OCI-LY7 (cell line): ENCODE measurements at regions not wholly inside any gene's neighbourhood (a gene's known extent, or its start where the extent isn't known, plus 50 kb on each side); places are given as distances from the start of the nearest gene placed in this dataset.

Experiments used
- BruUV-seq: library from RNA; stranded (reverse); fragments of 400-500 nt; replicated peaks from 2 replicates; lab custom pipeline; 2021; lab: Mats Ljungman, UMichigan
- CTCF ChIA-PET: fragments of 300-600 bp; sonication (Branson Sonifier 250); formaldehyde crosslinking; loops from one replicate; lab custom pipeline; 2022; ENCODE audit warnings: antibody characterized with exemption; ENCODE audit not compliant: unreplicated experiment; lab: Charles Lee
- POLR2A ChIA-PET: fragments of 300-600 bp; sonication (Branson Sonifier 250); formaldehyde crosslinking; loops from one replicate; lab custom pipeline; 2022; ENCODE audit warnings: antibody characterized with exemption; lab: Charles Lee
- DNase-seq: peaks from one replicate; pipeline ENCODE4 v3.0.0-alpha.2; 2015; ENCODE audit warnings: low spot score
- H2AFZ ChIP-seq: fragments of 200-600 bp; sonication (generic), shearing (Covaris generic); 2 replicates; pipeline ENCODE4 v1.6.1; 2014; ENCODE audit warnings: mild to moderate bottlenecking, antibody characterized with exemption, low read length, moderate library complexity
- H3K27ac ChIP-seq: fragments of 200-600 bp; sonication (generic); 2 replicates; pipeline ENCODE4 v1.5.1; 2014; ENCODE audit warnings: mixed run types, low read depth, mild to moderate bottlenecking, moderate library complexity, low read length, inconsistent platforms; ENCODE audit not compliant: poor library complexity, severe bottlenecking
- H3K36me3 ChIP-seq: fragments of 200-600 bp; sonication (generic); 2 replicates; pipeline ENCODE4 v1.6.1; 2014; ENCODE audit warnings: mild to moderate bottlenecking, antibody characterized with exemption, low read length, moderate library complexity, mixed read lengths; ENCODE audit not compliant: insufficient read depth
- H3K4me1 ChIP-seq: fragments of 200-600 bp; sonication (generic); 2 replicates; pipeline ENCODE4 v1.5.1; 2014; ENCODE audit warnings: mild to moderate bottlenecking, low read length; ENCODE audit not compliant: insufficient read depth, poor library complexity, severe bottlenecking
- H3K4me2 ChIP-seq: fragments of 200-600 bp; sonication (generic); 2 replicates; pipeline ENCODE4 v1.6.1; 2014; ENCODE audit warnings: mild to moderate bottlenecking, low read length
- H3K4me3 ChIP-seq: fragments of 200-600 bp; sonication (generic); 2 replicates; pipeline ENCODE4 v1.5.1; 2014; ENCODE audit warnings: mild to moderate bottlenecking, low read depth, low read length; ENCODE audit not compliant: poor library complexity, severe bottlenecking
- H3K79me2 ChIP-seq: fragments of 200-600 bp; sonication (generic); 2 replicates; pipeline ENCODE4 v1.6.1; 2016; ENCODE audit warnings: low read depth, mild to moderate bottlenecking, low read length, moderate library complexity, mixed read lengths; ENCODE audit not compliant: insufficient read depth
- H3K9me2 ChIP-seq: fragments of 200-600 bp; sonication (generic); 2 replicates; pipeline ENCODE4 v1.6.1; 2016; ENCODE audit warnings: mild to moderate bottlenecking, low read length, mixed read lengths; ENCODE audit not compliant: insufficient read depth
- H3K9me3 ChIP-seq: fragments of 200-600 bp; sonication (generic); 2 replicates; pipeline ENCODE4 v1.6.1; 2014; ENCODE audit warnings: mild to moderate bottlenecking, mixed run types, low read length, mixed read lengths
- H4K20me1 ChIP-seq: fragments of 200-600 bp; sonication (generic); 2 replicates; pipeline ENCODE4 v1.6.1; 2014; ENCODE audit warnings: mild to moderate bottlenecking, antibody characterized with exemption, low read length, moderate library complexity, mixed read lengths; ENCODE audit not compliant: insufficient read depth
- CTCF ChIP-seq: fragments of 200-600 bp; sonication (generic); conservative IDR thresholded peaks from 2 replicates; pipeline ENCODE4 v1.5.1; 2014; ENCODE audit warnings: mild to moderate bottlenecking, antibody characterized with exemption, low read length, moderate library complexity, mixed read lengths
- EZH2phosphoT487 ChIP-seq: fragments of 200-600 bp; sonication (generic); IDR thresholded peaks from 2 replicates; pipeline ENCODE4 v1.6.1; 2018; ENCODE audit warnings: low read depth, borderline replicate concordance, mild to moderate bottlenecking, mixed run types, antibody characterized with exemption, low read length, moderate library complexity, mixed read lengths
- intact Hi-C: fragments of 100-400 bp; cut with micrococcal nuclease; formaldehyde crosslinking; loops from one replicate; pipeline ENCODE4 v1.10.0; 2022; ENCODE audit not compliant: unreplicated experiment

GRCh38 chr15:59751552-59752413, 62.7 kb upstream of the BNIP2 start:
- Histone ChIP-seq H3K4me1 (no peaks in the 10 kb centered on the region), H3K9me2 (no peaks in the 10 kb centered on the region), H3K4me3 (no peak overlapping the region), H3K27ac (no peak overlapping the region), H4K20me1 (no peaks in the 10 kb centered on the region), H3K9me3 (no peaks in the 10 kb centered on the region), H3K36me3 (no peaks in the 10 kb centered on the region), H2AFZ (no peak overlapping the region), H3K79me2 (no peaks in the 10 kb centered on the region), H3K4me2 (no peak overlapping the region)
- peak; percentile 11 for DNase-seq
- intact Hi-C loops: loop anchor here (1.0 kb wide), 1 partner anchor 37 kb away; no protein-coding TSS in a partner anchor
- no peak for TF ChIP-seq EZH2phosphoT487
- peak; percentile 57 for TF ChIP-seq CTCF
- ChIA-PET POLR2A (no interaction called here), CTCF (no interaction called here)
- BruUV-seq: no TSS peak

- no peak overlapping the region for H3K4me2 ChIP-seq
- ChIA-PET POLR2A (interaction anchor here (0.5 kb wide), 1 partner anchor 116 kb away, joined by 4 read pairs; no protein-coding TSS in a partner anchor), CTCF (no interaction called here)
- no peaks in the 10 kb centered on the region for H3K79me2 ChIP-seq
- intact Hi-C loops: no loop called here
- DNase-seq: peak; percentile 19
- H3K27ac ChIP-seq: no peak overlapping the region
- BruUV-seq: no TSS peak
- H3K36me3 ChIP-seq: no peaks in the 10 kb centered on the region
- no peaks in the 10 kb centered on the region for H3K4me1 ChIP-seq
- TF ChIP-seq CTCF (no peak), EZH2phosphoT487 (no peak)
- no peaks in the 10 kb centered on the region for H4K20me1 ChIP-seq
- H3K9me3 ChIP-seq: no peaks in the 10 kb centered on the region
- no peaks in the 10 kb centered on the region for H3K9me2 ChIP-seq
- H3K4me3 ChIP-seq: no peak overlapping the region
- H2AFZ ChIP-seq: no peak overlapping the region
Observed at GRCh38 chr15:59746777-59747176, 57.7 kb upstream of the BNIP2 start.
